Neural cell (in vitro differentiated cells): ENCODE measurements at regions not wholly inside any gene's neighbourhood (a gene's known extent, or its start where the extent isn't known, plus 50 kb on each side); places are given as distances from the start of the nearest gene placed in this dataset.

Experiments used
- EP300 ChIP-seq: fragments of 450-650 bp; conservative IDR thresholded peaks from 2 replicates; pipeline ENCODE4 v1.6.1; 2014; ENCODE audit warnings: antibody characterized with exemption, mild to moderate bottlenecking, moderate library complexity; ENCODE audit not compliant: poor library complexity, severe bottlenecking
- EZH2 ChIP-seq: fragments of 200-600, 300-800 bp; shearing (Covaris generic), sonication (generic); IDR thresholded peaks from 2 replicates; pipeline ENCODE4 v1.6.1; 2014; ENCODE audit warnings: antibody characterized with exemption, low read length, borderline replicate concordance, mild to moderate bottlenecking; ENCODE audit not compliant: insufficient read depth, poor library complexity, severe bottlenecking
- POLR2AphosphoS5 ChIP-seq: IDR thresholded peaks from 2 replicates; pipeline ENCODE4 v1.6.1; 2012
- TF ChIP-seq, protein P1 (sequence below): fragments of 450-650 bp; IDR thresholded peaks from 2 replicates; pipeline ENCODE4 v1.5.1; 2014; ENCODE audit warnings: antibody characterized with exemption, mild to moderate bottlenecking, moderate library complexity; ENCODE audit not compliant: poor library complexity, severe bottlenecking
- TF ChIP-seq, protein P2 (sequence below): IDR thresholded peaks from 2 replicates; pipeline ENCODE4 v1.6.1; 2012; ENCODE audit warnings: borderline replicate concordance

DNA sequence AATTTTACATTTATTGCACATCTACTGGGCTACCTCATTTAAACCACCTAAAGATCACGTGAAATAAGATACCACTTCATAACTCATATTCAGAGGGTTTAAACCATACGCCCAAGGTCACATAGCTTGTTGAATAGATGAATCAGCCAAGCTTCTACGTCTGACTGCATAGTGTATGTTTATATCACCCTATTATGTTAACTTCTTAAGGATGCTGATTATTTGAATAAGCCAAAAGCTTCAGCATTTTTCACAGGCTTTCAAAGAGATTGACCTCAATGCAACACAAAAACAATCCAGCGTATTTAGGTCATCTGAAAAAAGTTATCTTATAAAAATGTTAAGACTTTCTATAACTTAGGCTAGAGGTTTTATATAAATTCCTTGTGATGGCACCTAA is 373.8 kb downstream of the TGFB2 start:
- TF ChIP-seq POLR2AphosphoS5 (no peak), EP300 (no peak), EZH2 (no peak)
- TF ChIP-seq, protein P1, sequence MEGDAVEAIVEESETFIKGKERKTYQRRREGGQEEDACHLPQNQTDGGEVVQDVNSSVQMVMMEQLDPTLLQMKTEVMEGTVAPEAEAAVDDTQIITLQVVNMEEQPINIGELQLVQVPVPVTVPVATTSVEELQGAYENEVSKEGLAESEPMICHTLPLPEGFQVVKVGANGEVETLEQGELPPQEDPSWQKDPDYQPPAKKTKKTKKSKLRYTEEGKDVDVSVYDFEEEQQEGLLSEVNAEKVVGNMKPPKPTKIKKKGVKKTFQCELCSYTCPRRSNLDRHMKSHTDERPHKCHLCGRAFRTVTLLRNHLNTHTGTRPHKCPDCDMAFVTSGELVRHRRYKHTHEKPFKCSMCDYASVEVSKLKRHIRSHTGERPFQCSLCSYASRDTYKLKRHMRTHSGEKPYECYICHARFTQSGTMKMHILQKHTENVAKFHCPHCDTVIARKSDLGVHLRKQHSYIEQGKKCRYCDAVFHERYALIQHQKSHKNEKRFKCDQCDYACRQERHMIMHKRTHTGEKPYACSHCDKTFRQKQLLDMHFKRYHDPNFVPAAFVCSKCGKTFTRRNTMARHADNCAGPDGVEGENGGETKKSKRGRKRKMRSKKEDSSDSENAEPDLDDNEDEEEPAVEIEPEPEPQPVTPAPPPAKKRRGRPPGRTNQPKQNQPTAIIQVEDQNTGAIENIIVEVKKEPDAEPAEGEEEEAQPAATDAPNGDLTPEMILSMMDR, result no peak
- TF ChIP-seq, protein P2, sequence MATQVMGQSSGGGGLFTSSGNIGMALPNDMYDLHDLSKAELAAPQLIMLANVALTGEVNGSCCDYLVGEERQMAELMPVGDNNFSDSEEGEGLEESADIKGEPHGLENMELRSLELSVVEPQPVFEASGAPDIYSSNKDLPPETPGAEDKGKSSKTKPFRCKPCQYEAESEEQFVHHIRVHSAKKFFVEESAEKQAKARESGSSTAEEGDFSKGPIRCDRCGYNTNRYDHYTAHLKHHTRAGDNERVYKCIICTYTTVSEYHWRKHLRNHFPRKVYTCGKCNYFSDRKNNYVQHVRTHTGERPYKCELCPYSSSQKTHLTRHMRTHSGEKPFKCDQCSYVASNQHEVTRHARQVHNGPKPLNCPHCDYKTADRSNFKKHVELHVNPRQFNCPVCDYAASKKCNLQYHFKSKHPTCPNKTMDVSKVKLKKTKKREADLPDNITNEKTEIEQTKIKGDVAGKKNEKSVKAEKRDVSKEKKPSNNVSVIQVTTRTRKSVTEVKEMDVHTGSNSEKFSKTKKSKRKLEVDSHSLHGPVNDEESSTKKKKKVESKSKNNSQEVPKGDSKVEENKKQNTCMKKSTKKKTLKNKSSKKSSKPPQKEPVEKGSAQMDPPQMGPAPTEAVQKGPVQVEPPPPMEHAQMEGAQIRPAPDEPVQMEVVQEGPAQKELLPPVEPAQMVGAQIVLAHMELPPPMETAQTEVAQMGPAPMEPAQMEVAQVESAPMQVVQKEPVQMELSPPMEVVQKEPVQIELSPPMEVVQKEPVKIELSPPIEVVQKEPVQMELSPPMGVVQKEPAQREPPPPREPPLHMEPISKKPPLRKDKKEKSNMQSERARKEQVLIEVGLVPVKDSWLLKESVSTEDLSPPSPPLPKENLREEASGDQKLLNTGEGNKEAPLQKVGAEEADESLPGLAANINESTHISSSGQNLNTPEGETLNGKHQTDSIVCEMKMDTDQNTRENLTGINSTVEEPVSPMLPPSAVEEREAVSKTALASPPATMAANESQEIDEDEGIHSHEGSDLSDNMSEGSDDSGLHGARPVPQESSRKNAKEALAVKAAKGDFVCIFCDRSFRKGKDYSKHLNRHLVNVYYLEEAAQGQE, result no peak
